Endodermal cell (in vitro differentiated cells): ENCODE measurements at regions not wholly inside any gene's neighbourhood (a gene's known extent, or its start where the extent isn't known, plus 50 kb on each side); places are given as distances from the start of the nearest gene placed in this dataset.

ENCODE experiments used
- DNase-seq: peaks from one replicate; pipeline ENCODE4 v3.0.0-alpha.2; 2017
- H3K27ac ChIP-seq: 2 replicates; pipeline ENCODE4 v1.5.1; 2013; ENCODE audit warnings: mild to moderate bottlenecking, low read depth, low read length, moderate library complexity
- H3K27me3 ChIP-seq: 2 replicates; pipeline ENCODE4 v1.6.1; 2013; ENCODE audit warnings: mild to moderate bottlenecking, low read length, moderate library complexity; ENCODE audit not compliant: insufficient read depth, control insufficient read depth, poor library complexity, severe bottlenecking
- H3K36me3 ChIP-seq: 2 replicates; pipeline ENCODE4 v1.7.0; 2013; ENCODE audit warnings: mild to moderate bottlenecking, low read length, moderate library complexity; ENCODE audit not compliant: control insufficient read depth, insufficient read depth
- H3K4me1 ChIP-seq: one replicate; pipeline ENCODE4 v1.7.0; 2013; ENCODE audit warnings: low read length; ENCODE audit not compliant: control insufficient read depth, insufficient read depth
- H3K4me3 ChIP-seq: 2 replicates; pipeline ENCODE4 v1.5.1; 2013; ENCODE audit warnings: mild to moderate bottlenecking, low read length, moderate library complexity
- H3K9ac ChIP-seq: 2 replicates; pipeline ENCODE4 v1.6.1; 2013; ENCODE audit warnings: mild to moderate bottlenecking, low read length, moderate library complexity; ENCODE audit not compliant: poor library complexity, severe bottlenecking; ENCODE audit errors: extremely low read depth
- H3K9me3 ChIP-seq: 2 replicates; pipeline ENCODE4 v1.6.1; 2013; ENCODE audit warnings: mild to moderate bottlenecking, low read length, moderate library complexity; ENCODE audit not compliant: control insufficient read depth
- H3K27ac Mint-ChIP-seq: 2 replicates; pipeline ENCODE4 v1.8.0; 2020; ENCODE audit warnings: mixed read lengths
- H3K27me3 Mint-ChIP-seq: 2 replicates; pipeline ENCODE4 v1.8.0; 2021; ENCODE audit warnings: mild to moderate bottlenecking, mixed read lengths; ENCODE audit not compliant: insufficient read depth
- H3K36me3 Mint-ChIP-seq: 2 replicates; pipeline ENCODE4 v1.8.0; 2020; ENCODE audit warnings: low read depth, mixed read lengths
- H3K4me1 Mint-ChIP-seq: 2 replicates; pipeline ENCODE4 v1.8.0; 2020; ENCODE audit warnings: mixed read lengths
- H3K4me3 Mint-ChIP-seq: 2 replicates; pipeline ENCODE4 v1.8.0; 2020; ENCODE audit warnings: mild to moderate bottlenecking, moderate library complexity, mixed read lengths
- H3K9me3 Mint-ChIP-seq: 2 replicates; pipeline ENCODE4 v1.8.0; 2020; ENCODE audit warnings: mild to moderate bottlenecking, mixed read lengths
- CTCF ChIP-seq: fragments of 200-600 bp; sonication (generic); conservative IDR thresholded peaks from 2 replicates; pipeline ENCODE4 v1.5.0; 2021; ENCODE audit warnings: antibody characterized with exemption, mild to moderate bottlenecking
- WGBS, 2 experiments: methylation state at CpG; one replicate each; pipeline versions ENCODE4 v1.1.5 to v1.1.7; 2013; ENCODE audit warnings: missing lambda C conversion rate in 2 of 2, mixed read lengths in 1 of 2; ENCODE audit not compliant: insufficient coverage in 1 of 2, insufficient read length in 1 of 2; 5-methylcytosine and 5-hydroxymethylcytosine counted together

DNA sequence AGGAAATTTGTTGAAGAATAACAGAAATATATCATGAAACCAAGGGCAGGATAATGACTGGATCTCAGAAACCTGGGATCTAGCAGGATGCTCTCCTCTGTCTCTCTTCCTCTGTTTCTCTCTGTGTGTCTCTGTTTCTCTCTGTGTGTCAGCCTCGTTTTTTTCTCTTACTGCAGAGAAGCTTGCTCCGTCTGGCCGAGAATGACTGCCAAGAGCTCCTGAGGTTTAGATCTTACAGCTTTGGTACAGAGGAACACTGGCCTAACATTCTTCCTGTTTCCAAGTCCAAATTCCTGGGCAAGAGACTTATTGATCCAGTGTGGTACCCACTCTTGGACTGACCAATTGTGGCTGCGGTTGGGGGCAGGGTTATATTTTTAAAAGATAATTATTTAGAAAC is 564.0 kb downstream of the XPNPEP1 start:
- no peak overlapping the region for H3K9ac ChIP-seq
- Mint-ChIP-seq H3K36me3 (no peaks in the 10 kb centered on the region), H3K4me3 (no peak overlapping the region), H3K9me3 (no peaks in the 10 kb centered on the region), H3K27me3 (no peaks in the 10 kb centered on the region), H3K27ac (no peak overlapping the region), H3K4me1 (no peaks in the 10 kb centered on the region)
- H3K36me3 ChIP-seq = no peaks in the 10 kb centered on the region
- no peak overlapping the region for H3K4me3 ChIP-seq
- TF ChIP-seq CTCF = no peak
- H3K27me3 ChIP-seq = no peaks in the 10 kb centered on the region
- 77 to 80% methylated on average over 3 of the region's 4 CpGs for WGBS, 2 experiments
- no peak for DNase-seq
- H3K9me3 ChIP-seq = peaks cover 56% of the 10 kb centered on the region
- no peaks in the 10 kb centered on the region for H3K4me1 ChIP-seq
- no peak overlapping the region for H3K27ac ChIP-seq

- Mint-ChIP-seq H3K9me3 (no peaks in the 10 kb centered on the region), H3K36me3 (no peaks in the 10 kb centered on the region), H3K27ac (no peak overlapping the region), H3K27me3 (no peaks in the 10 kb centered on the region), H3K4me3 (no peak overlapping the region), H3K4me1 (no peaks in the 10 kb centered on the region)
- Histone ChIP-seq H3K36me3 (no peaks in the 10 kb centered on the region), H3K9me3 (peaks cover 55% of the 10 kb centered on the region), H3K4me1 (no peaks in the 10 kb centered on the region), H3K27ac (no peak overlapping the region), H3K27me3 (no peaks in the 10 kb centered on the region), H3K9ac (no peak overlapping the region), H3K4me3 (no peak overlapping the region)
- DNase-seq = no peak
- no peak for TF ChIP-seq CTCF
- WGBS, 2 experiments = 56 to 78% methylated on average over 1 of the region's 1 CpG
These were observed 565.0 kb downstream of the XPNPEP1 start for GRCh38 chr10:109358325-109358724.

- Mint-ChIP-seq H3K36me3 (no peaks in the 10 kb centered on the region), H3K27me3 (no peaks in the 10 kb centered on the region), H3K4me3 (no peak overlapping the region), H3K9me3 (peaks cover 9% of the 10 kb centered on the region), H3K27ac (no peak overlapping the region), H3K4me1 (peaks cover 5% of the 10 kb centered on the region)
- Histone ChIP-seq H3K9me3 (peaks cover 54% of the 10 kb centered on the region), H3K27me3 (no peaks in the 10 kb centered on the region), H3K9ac (no peak overlapping the region), H3K4me1 (no peaks in the 10 kb centered on the region), H3K36me3 (no peaks in the 10 kb centered on the region), H3K4me3 (no peak overlapping the region), H3K27ac (no peak overlapping the region)
- TF ChIP-seq CTCF = no peak
- DNase-seq = no peak
These were observed 575.0 kb downstream of the XPNPEP1 start for GRCh38 chr10:109348324-109348723.
